ENCODE measurements at regions not wholly inside any gene's neighbourhood (a gene's known extent, or its start where the extent isn't known, plus 50 kb on each side); places are given as distances from the start of the nearest gene placed in this dataset.

GRCh38 chr14:53500191-53500590 lies 347.1 kb upstream of the DDHD1 start:
- WGBS (ENCODE audit: insufficient coverage), result no CpG with 5 or more reads among the region's 1 CpG
- Histone ChIP-seq H3K4me2 (replicated peaks; ENCODE audit: extremely low read depth, low read length, poor library complexity, severe bottlenecking) (no peak overlapping the region), H3K9ac (ENCODE audit: insufficient read depth, low read length, poor library complexity, severe bottlenecking) (no peak overlapping the region), H4K20me1 (ENCODE audit: insufficient read depth, low read length) (no peaks in the 10 kb centered on the region), H3K4me3 (replicated peaks in 1 of 3; ENCODE audit: low read depth in 2 of 3, low read length in 3 of 3) (no peak overlapping the region), H2AFZ (ENCODE audit: insufficient read depth, low read depth, low read length, poor library complexity, severe bottlenecking) (no peak overlapping the region), H3K4me1 (ENCODE audit: control insufficient read depth in 1 of 2, insufficient read depth in 2 of 2, low read length in 2 of 2) (no peaks in the 10 kb centered on the region), H3K36me3 (replicated peaks in 1 of 2; ENCODE audit: control insufficient read depth in 1 of 2, insufficient read depth in 2 of 2, low read length in 2 of 2) (no peaks in the 10 kb centered on the region), H3K79me2 (ENCODE audit: insufficient read depth, low read length) (no peaks in the 10 kb centered on the region), H3K27ac (ENCODE audit: low read depth in 1 of 2, low read length in 2 of 2) (no peak overlapping the region), H3K9me3 (replicated peaks in 1 of 2; ENCODE audit: control insufficient read depth in 1 of 2, insufficient read depth in 1 of 2, low read length in 2 of 2) (peaks cover 9 to 20% of the 10 kb centered on the region in 2 donors), H3K27me3 (ENCODE audit: control insufficient read depth in 2 of 2, insufficient read depth in 2 of 2, low read length in 2 of 2) (no peaks in the 10 kb centered on the region)
- Mint-ChIP-seq H3K36me3 (no peaks in the 10 kb centered on the region), H3K27me3 (ENCODE audit: low read depth in 3 of 3) (peaks cover 0 to 2% (median 1%) of the 10 kb centered on the region in 3 donors), H3K4me1 (no peaks in the 10 kb centered on the region), H3K27ac (no peak overlapping the region), H3K9me3 (peaks cover 5 to 25% (median 16%) of the 10 kb centered on the region in 7 donors), H3K4me3 (no peak overlapping the region)
- TF ChIP-seq, protein P1, sequence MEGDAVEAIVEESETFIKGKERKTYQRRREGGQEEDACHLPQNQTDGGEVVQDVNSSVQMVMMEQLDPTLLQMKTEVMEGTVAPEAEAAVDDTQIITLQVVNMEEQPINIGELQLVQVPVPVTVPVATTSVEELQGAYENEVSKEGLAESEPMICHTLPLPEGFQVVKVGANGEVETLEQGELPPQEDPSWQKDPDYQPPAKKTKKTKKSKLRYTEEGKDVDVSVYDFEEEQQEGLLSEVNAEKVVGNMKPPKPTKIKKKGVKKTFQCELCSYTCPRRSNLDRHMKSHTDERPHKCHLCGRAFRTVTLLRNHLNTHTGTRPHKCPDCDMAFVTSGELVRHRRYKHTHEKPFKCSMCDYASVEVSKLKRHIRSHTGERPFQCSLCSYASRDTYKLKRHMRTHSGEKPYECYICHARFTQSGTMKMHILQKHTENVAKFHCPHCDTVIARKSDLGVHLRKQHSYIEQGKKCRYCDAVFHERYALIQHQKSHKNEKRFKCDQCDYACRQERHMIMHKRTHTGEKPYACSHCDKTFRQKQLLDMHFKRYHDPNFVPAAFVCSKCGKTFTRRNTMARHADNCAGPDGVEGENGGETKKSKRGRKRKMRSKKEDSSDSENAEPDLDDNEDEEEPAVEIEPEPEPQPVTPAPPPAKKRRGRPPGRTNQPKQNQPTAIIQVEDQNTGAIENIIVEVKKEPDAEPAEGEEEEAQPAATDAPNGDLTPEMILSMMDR (IDR thresholded peaks at IDR 0.05), result no peak
- intact Hi-C loops (cut with micrococcal nuclease), result no loop called here
- no peak for DNase-seq

DNA sequence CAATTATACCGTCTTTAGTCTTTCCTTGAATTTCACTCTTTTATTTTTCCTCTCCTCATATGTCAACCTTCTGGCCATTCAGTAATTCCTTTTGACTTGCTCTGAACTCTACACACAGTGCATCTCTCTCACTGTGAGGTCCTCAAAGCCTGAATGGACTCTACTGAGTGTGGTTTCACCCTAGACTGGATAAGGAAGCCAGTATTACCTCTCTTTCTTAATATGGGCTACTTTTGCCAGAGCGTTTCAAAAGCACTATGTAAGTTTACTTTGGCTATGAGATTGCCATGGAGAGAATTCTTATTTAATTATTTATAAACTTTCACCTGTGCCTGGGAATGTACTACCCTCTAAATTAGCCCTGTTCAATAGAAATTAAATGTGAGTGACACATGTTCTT lies 343.5 kb upstream of the DDHD1 start:
- no peaks in the 10 kb centered on the region for H3K4me1 Mint-ChIP-seq
- intact Hi-C loops (cut with micrococcal nuclease), result no loop called here
- H3K27ac Mint-ChIP-seq, result no peak overlapping the region
- Histone ChIP-seq H3K79me2 (ENCODE audit: insufficient read depth, low read length) (no peaks in the 10 kb centered on the region), H2AFZ (ENCODE audit: insufficient read depth, low read depth, low read length, poor library complexity, severe bottlenecking) (no peak overlapping the region), H3K9me3 (replicated peaks in 1 of 2; ENCODE audit: control insufficient read depth in 1 of 2, insufficient read depth in 1 of 2, low read length in 2 of 2) (peaks cover 0 to 4% of the 10 kb centered on the region in 2 donors), H3K4me2 (replicated peaks; ENCODE audit: extremely low read depth, low read length, poor library complexity, severe bottlenecking) (no peak overlapping the region), H3K4me1 (ENCODE audit: control insufficient read depth in 1 of 2, insufficient read depth in 2 of 2, low read length in 2 of 2) (no peaks in the 10 kb centered on the region), H3K27me3 (ENCODE audit: control insufficient read depth in 2 of 2, insufficient read depth in 2 of 2, low read length in 2 of 2) (no peaks in the 10 kb centered on the region), H3K27ac (ENCODE audit: low read depth in 1 of 2, low read length in 2 of 2) (no peak overlapping the region), H4K20me1 (ENCODE audit: insufficient read depth, low read length) (no peaks in the 10 kb centered on the region), H3K9ac (ENCODE audit: insufficient read depth, low read length, poor library complexity, severe bottlenecking) (no peak overlapping the region), H3K4me3 (replicated peaks in 1 of 3; ENCODE audit: low read depth in 2 of 3, low read length in 3 of 3) (no peak overlapping the region), H3K36me3 (replicated peaks in 1 of 2; ENCODE audit: control insufficient read depth in 1 of 2, insufficient read depth in 2 of 2, low read length in 2 of 2) (no peaks in the 10 kb centered on the region)
- H3K9me3 Mint-ChIP-seq, result peaks cover 0 to 6% (median 3%) of the 10 kb centered on the region in 7 donors
- no peak overlapping the region for H3K4me3 Mint-ChIP-seq
- no peaks in the 10 kb centered on the region for H3K36me3 Mint-ChIP-seq
- DNase-seq, result no peak
- TF ChIP-seq, protein P1 (IDR thresholded peaks at IDR 0.05), result no peak
- H3K27me3 Mint-ChIP-seq (ENCODE audit: low read depth in 3 of 3), result peaks cover 0 to 2% (median 1%) of the 10 kb centered on the region in 3 donors
- 91% methylated on average over 1 of the region's 2 CpGs for WGBS (ENCODE audit: insufficient coverage)

Data from CD14-positive monocyte (primary cell).